GM19193 (cell line): ENCODE measurements at regions not wholly inside any gene's neighbourhood (a gene's known extent, or its start where the extent isn't known, plus 50 kb on each side); places are given as distances from the start of the nearest gene placed in this dataset.

Source experiments
- POLR2A ChIP-seq: IDR thresholded peaks from 4 replicates; pipeline ENCODE4 v1.6.1; 2011; ENCODE audit not compliant: insufficient read depth, insufficient read length; ENCODE audit errors: extremely low read depth

DNA sequence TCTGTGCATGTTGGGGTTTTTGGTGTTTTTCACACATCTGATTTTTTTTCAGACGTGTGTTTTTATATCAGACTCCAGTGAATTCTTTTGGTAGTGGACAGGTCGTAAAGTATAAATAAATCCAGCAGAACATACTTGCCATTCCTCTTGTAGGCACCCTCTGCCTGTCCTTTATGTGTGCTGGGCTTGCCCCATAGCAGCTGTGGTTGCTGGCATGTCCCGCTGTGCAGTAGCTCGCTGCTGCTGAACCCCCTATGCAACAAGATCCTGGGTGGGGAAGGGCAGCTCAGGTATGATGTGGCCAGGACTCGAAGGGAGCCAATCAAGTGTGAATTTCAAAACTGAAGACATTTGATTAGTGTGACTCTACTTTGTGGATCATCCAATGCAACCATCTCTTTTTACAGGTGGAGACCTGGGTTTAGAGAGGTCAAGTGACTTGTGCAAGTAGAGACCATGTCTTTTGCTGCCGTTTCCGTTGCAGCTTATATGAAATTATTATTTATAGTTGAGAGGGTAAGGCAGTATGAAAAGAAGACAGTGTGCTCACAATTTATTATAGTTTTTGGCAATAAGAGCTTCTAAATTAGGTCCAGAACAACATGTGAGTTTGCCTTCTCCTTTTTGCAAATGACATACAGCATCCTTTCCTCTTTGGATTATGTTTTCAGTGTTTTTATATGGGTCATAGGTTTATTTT is 350.8 kb upstream of the C2CD4B start:
- no peak for TF ChIP-seq POLR2A

DNA sequence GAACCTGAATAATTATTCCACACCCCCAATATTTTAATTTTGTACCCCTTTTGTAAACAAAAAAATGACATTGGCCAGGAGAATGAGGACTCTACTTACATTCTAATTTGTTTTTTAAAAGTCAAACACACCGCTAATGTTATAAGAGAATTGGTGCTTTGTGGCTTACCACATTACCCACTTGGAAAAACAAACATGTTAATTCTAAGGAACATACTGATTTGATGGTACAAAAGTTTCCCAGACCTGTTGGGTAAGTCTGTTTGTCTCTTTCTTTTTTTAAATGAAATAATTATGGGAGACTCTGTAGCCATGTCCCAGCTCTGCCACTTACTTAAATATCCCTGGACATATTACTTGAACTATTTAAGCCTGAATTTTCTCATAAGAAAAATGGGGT is 352.5 kb upstream of the C2CD4B start:
- TF ChIP-seq POLR2A, result no peak

DNA sequence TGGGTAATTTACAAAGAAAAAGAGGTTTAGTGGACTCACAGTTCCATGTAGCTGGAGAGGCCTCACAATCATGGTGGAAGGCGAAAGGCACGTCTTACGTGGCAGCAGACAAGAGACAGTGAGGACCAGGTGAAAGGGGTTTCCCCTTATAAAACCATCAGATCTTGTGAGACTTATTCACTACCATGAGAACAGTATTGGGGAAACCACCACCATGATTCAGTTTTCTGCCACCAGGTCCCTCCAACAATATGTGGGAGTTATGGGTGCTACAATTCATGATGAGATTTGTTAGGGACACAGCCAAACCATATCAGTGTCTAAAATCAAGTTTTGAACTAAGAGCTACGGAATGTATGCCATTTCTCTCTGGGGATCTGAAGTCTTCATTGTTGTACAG is 354.8 kb upstream of the C2CD4B start:
- TF ChIP-seq POLR2A, result no peak

DNA sequence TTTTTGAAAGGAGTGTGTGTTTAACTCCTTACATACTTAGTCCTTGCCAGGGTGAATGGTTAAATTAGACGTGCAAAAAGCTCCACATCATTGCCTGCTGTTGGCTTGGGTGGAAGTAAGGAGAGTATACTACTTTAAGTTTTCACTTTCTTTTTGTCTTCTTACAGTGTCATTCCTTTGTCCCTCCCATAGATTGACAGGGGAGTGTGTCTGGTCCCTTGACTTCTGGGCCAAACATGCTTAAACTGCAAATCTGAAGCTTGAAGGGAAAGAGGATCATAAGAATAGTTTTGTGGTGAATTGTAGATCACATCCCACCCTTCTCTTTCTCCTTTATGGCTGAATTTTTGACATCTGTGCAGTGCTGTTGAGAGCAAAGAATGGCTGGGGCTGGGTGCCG is 355.8 kb upstream of the C2CD4B start:
- no peak for TF ChIP-seq POLR2A

DNA sequence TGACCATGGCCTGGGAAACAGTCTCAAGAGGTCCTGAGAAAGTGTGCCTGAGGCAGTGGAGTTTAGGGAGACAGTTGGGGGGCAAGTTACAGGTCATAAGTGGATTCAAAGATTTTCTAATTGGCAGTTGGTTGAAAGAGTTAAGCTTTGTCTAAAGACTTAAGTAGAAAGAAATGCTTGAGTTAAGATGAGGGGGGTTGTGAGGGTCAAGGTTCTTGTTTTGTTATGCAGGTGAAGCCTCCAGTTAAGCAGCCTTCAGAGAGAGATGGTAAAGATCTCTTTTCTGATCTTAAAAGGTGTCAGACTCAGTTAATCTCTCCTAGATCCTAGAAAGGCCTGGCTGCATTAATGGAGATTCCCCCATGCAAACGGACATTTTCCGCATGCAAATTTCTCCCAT is 356.3 kb upstream of the C2CD4B start:
- no peak for TF ChIP-seq POLR2A

DNA sequence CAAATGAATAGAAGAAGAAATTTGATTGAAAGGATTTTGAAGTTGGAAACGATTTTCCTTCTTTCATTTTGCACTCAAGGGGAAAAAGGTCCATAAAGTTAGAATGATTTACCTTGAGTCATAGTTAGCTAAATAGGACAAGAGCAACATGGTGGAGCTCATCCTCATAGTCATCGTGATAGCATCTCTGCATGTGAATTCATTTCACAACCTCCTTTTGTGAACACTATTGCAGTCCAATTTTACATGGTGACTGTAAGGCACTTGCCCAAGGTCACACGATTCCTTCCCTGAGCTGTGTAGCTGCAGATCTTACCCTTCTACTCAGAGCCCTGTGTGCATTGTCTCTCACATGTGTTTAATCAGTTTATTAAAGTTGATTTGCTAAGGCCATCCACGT is 359.8 kb upstream of the C2CD4B start:
- no peak for TF ChIP-seq POLR2A

DNA sequence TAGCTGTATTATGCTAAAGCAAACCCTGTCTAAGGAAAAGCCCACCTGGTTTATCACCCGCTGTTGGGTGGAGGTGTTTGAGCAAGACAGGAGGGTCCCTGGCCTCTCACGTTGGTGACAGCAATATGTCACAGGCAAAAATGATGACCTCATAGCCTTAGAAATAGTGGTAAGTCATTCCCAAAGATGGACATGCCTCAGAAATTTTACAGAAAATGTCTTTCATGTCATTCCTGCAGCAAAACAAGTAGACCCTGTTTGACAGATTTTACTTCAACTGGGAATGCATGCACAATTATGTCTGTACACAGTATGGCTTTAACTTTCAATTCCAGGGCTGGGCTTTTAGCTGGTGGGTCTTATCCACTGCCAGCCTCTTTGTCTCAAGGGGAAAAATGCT is 362.3 kb upstream of the C2CD4B start:
- no peak for TF ChIP-seq POLR2A

DNA sequence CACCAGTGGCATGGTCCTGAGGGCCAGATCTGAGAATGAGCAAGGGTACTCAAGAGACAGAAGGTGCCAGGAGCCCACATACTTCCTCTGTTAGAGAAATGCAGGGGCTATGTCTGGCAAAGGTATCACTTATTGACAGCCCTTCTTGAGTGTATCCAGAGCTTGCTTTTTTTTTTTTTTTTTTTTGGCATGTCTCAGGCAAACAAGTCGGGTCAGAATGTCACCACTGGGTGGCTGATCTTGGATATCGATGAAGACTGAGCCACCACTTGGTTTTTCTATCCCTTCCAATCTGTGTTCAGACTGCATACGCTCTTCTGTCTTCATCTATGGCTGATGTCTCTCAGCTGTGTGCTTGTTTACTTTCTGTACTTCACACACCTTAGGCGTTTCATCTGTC is 363.4 kb upstream of the C2CD4B start:
- no peak for TF ChIP-seq POLR2A

DNA sequence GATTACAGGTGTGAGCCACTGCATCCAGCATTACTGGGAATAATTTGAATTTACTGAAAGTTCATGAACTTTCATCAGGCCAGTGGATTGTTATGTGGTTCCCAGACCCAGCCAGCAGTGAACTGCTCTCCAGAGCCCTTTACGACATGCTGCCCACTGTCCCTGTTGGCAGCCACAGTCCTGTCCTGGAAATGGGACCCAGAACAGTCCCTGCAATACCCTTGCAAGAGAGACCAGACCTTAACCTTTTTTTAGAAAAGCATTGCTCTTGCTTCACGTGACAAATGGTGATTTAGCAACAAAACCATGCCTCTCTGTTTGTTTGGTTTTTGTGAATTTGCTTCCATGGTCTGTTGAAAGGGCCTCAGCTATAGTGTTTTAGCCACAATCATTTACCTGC is 367.3 kb upstream of the C2CD4B start:
- no peak for TF ChIP-seq POLR2A

DNA sequence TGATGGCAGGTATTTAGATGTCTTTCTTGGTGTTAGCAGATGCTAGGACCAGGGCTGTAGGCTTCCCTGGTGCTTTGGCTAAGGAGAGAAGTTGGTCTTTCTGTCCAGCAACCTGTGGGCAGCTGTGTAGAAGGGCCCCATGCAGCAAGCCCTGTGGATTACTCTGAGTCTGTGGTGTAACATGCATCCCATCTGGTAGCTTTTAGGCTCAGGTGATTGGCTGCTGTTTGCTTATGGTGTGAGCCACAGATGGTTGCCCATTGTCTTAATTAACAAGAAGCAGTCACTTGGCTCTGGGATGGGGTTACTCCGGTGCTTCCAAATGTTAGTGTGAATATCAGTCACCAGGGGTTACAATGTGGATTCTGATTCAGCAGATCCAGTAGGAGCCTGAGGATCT is 368.6 kb upstream of the C2CD4B start:
- TF ChIP-seq POLR2A, result no peak

DNA sequence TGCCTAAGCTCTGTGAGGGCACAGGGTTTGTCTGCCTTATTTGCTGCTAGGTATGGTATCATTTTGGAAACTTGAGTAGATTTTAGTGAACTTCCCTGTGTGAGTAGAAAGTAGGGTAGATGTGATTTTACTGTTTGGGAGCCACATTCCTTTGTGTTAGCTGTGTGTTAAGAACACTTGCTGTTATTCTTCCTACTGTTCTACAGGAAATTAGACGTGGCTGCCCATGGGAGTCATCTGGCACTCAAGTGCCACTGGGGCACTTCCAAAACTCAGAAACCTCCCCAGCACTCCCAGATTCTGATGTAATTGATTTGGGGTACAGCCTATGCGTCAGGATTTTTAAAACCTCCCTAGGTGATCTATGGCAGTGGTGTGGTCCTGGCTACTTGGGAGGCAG is 369.9 kb upstream of the C2CD4B start:
- no peak for TF ChIP-seq POLR2A

DNA sequence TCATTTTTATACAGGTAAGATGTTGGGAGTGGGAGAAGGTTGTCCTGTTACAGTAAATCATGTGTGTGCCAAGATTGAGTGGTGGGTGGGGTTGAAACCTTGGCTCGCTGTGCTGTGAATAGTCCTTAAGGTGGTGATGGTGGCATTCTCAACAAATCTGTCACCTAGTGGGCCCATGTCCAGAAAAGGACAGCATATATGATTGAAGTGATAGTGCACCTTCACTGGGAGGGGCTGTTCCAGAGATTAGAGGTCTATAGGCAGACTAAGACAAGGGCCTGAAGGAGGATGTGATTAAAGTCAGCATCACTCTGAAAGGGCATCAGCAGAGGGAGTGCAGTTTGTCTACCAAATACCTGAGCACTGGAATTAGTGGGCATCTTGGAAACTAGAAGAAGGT is 374.2 kb upstream of the C2CD4B start:
- no peak for TF ChIP-seq POLR2A

DNA sequence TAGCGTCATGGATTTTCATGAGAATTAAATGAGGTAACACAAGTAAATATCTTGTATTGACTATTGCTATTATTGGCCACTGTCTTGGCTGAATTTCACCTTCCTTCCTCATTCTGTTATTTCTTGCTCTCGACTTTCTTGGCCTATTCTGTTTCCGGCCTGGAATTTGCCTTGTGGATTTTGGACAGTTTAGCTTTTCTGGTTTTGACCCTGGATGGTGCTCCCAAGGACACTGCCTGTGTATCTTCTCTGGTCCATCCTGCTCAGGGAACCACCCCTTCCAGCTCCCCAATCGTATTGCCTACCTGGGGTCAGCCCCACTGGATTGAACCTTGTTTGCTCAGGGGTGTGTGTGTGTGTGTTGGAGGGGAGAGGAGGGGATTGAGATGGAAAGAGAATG is 376.2 kb upstream of the C2CD4B start:
- TF ChIP-seq POLR2A, result no peak

DNA sequence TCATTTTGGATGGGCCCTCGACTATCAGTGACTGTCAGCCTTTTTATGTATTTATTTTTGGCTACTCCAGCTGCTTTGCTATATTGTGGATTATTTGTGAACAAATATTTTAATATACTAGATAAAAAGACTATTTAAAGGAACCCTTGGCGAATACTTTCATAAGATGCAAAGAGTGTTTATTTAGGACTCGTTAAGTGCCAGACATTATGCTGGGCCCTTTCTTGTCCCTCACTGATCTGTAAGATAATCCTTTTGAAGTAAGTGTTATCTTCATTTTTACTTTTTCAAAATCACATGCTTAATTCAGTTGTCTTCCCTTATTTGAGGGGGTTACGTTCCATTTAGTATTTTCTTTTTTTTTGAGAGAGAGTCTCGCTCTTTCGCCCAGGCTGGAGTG is 376.8 kb upstream of the C2CD4B start:
- no peak for TF ChIP-seq POLR2A

DNA sequence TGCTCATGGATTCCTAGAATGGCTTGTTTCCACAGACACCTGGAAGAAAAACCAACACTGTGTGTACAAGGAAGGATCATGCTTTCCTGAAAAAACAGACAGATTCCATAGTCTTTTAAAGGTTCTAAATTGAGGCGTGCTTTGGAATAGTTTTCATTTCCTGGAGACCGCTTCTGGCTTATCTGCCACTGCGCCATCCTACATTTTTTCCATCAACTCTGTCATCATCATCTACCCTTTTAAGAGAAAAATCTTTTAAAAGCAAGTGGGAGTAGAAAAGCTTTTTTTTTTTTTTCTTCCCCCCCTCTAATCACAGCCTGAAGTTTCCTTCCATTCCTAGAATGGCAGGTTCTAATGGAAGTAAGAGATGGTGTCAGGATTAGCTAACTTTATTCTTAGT is 379.4 kb upstream of the C2CD4B start:
- TF ChIP-seq POLR2A, result no peak

DNA sequence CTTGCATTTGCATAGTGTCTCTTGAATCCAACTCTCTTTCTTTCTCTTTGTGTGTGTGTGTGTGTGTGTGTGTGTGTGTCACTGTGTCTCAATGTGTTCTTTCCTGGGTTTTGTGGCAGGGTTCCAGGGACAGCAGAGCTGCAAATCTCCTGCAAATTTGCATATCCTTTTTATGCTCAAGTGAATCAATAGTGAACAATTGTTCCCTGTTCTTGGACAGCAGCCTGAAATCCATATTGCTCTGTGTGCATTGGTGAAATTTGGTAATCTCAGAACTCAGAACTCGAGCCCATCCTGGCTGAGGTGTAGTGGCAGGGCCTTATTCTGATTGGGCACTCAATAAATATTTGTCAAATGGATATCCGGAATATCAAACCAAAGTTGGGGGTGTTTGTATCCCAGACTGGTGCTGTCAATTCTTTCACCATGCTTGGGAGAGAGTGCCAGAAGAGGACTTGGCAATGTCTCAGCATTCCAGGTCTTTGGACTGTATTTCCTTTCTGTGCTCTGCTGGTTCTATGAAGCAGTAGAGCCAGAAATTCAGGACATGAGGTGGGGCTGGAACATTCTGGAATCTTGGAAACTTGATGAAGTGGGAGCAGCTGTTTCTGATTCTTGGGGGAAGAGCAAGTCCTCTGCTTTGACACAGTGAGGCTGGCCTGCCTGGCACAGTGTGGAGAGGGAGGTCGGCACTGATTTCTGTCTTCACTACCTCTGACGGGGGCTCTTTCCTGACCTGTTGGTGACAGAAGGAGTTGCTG is 380.6 kb upstream of the C2CD4B start:
- TF ChIP-seq POLR2A, result no peak
